SK-N-SH (cell line): ENCODE measurements at regions not wholly inside any gene's neighbourhood (a gene's known extent, or its start where the extent isn't known, plus 50 kb on each side); places are given as distances from the start of the nearest gene placed in this dataset.

ENCODE experiments used
- CHD2 ChIP-seq: fragments of 150-350 bp; IDR thresholded peaks from 2 replicates; pipeline ENCODE4 v1.6.1; 2018; ENCODE audit warnings: low read length; ENCODE audit not compliant: partially characterized antibody
- CTCF ChIP-seq: fragments of 200-600 bp; sonication (generic); IDR thresholded peaks from 2 replicates; pipeline ENCODE4 v1.6.1; 2017; ENCODE audit warnings: antibody characterized with exemption, mild to moderate bottlenecking, moderate library complexity
- EP300 ChIP-seq, 2 experiments: IDR thresholded peaks; 2 replicates each; pipeline versions ENCODE4 v1.4.0 to v1.6.1; 2012; ENCODE audit warnings: borderline replicate concordance in 1 of 2, low read depth in 1 of 2, low read length in 1 of 2
- EZH2phosphoT487 ChIP-seq: fragments of 200-600 bp; sonication (generic); IDR thresholded peaks from 2 replicates; pipeline ENCODE4 v1.6.1; 2017; ENCODE audit warnings: low read depth, mixed run types, mild to moderate bottlenecking, antibody characterized with exemption, moderate library complexity, borderline replicate concordance
- FOXJ3 ChIP-seq: sonication (generic); formaldehyde crosslinking; IDR thresholded peaks from 2 replicates; pipeline ENCODE4 v1.5.1; 2020; ENCODE audit warnings: mild to moderate bottlenecking, missing genetic modification reagents
- JUND ChIP-seq: IDR thresholded peaks from 2 replicates; pipeline ENCODE4 v1.4.0; 2012
- NRF1 ChIP-seq: IDR thresholded peaks from 2 replicates; pipeline ENCODE4 v1.6.1; 2012; ENCODE audit warnings: low read depth, mild to moderate bottlenecking, low read length
- POLR2AphosphoS5 ChIP-seq: IDR thresholded peaks from 2 replicates; pipeline ENCODE4 v1.6.1; 2012; ENCODE audit warnings: low read depth, low read length
- RAD21 ChIP-seq: IDR thresholded peaks from 2 replicates; pipeline ENCODE4 v1.6.1; 2012; ENCODE audit warnings: mild to moderate bottlenecking, low read length
- REST ChIP-seq: IDR thresholded peaks from 2 replicates; pipeline ENCODE4 v1.6.1; 2012; ENCODE audit warnings: mild to moderate bottlenecking, low read depth, low read length, moderate library complexity
- RFX5 ChIP-seq: IDR thresholded peaks from 2 replicates; pipeline ENCODE4 v1.6.1; 2012; ENCODE audit warnings: mild to moderate bottlenecking, improper control_type of control experiment, low read length
- TAF1 ChIP-seq: IDR thresholded peaks from 2 replicates; pipeline ENCODE4 v1.6.1; 2012; ENCODE audit warnings: low read depth, mild to moderate bottlenecking, low read length, moderate library complexity, borderline replicate concordance
- YY1 ChIP-seq: IDR thresholded peaks from 2 replicates; pipeline ENCODE4 v1.4.0; 2012; ENCODE audit warnings: low read depth, mild to moderate bottlenecking

- TF ChIP-seq JUND, result no peak
- no peak for TF ChIP-seq RFX5
- TF ChIP-seq CTCF, result no peak
- no peak for TF ChIP-seq NRF1
- TF ChIP-seq EP300 (IDR thresholded peaks at IDR 0.05; ENCODE audit: borderline replicate concordance in 1 of 2, low read depth in 1 of 2, low read length in 1 of 2), result no peak
- no peak for TF ChIP-seq YY1
- TF ChIP-seq REST, result no peak
- TF ChIP-seq TAF1, result no peak
- TF ChIP-seq EZH2phosphoT487, result no peak
- TF ChIP-seq CHD2, result no peak
- no peak for TF ChIP-seq RAD21
- no peak for TF ChIP-seq FOXJ3 (CRISPR knock-in tag)
- no peak for TF ChIP-seq POLR2AphosphoS5
These were observed 50.1 kb downstream of the KCNC4 start for GRCh38 chr1:110260194-110260593.
